CD14-positive monocyte (primary cell): ENCODE measurements at regions not wholly inside any gene's neighbourhood (a gene's known extent, or its start where the extent isn't known, plus 50 kb on each side); places are given as distances from the start of the nearest gene placed in this dataset.

Experiments used
- DNase-seq, 3 donors: peaks; one replicate each; pipeline ENCODE4 v3.0.0-alpha.2; 2011 to 2022
- H2AFZ ChIP-seq: 2 replicates; pipeline ENCODE4 v1.6.0; 2012; ENCODE audit warnings: mild to moderate bottlenecking, low read depth, low read length, inconsistent platforms; ENCODE audit not compliant: insufficient read depth, poor library complexity, severe bottlenecking
- H3K27ac ChIP-seq, 2 donors: 1 replicate in 1 of 2; 2 replicates in 1 of 2; pipeline ENCODE4 v1.5.1; 2012 to 2013; ENCODE audit warnings: low read length in 2 of 2, control low read depth in 1 of 2, inconsistent platforms in 1 of 2, low read depth in 1 of 2, mild to moderate bottlenecking in 1 of 2
- H3K27me3 ChIP-seq, 2 donors: one replicate each; pipeline versions ENCODE4 v1.6.0 to v1.6.1; 2011 to 2013; ENCODE audit warnings: low read length in 2 of 2; ENCODE audit not compliant: control insufficient read depth in 2 of 2, insufficient read depth in 2 of 2
- H3K36me3 ChIP-seq, 2 donors: replicated peaks in 1 of 2; 1 replicate in 1 of 2; 2 replicates in 1 of 2; pipeline versions ENCODE4 v1.5.1 to v1.6.1; 2012 to 2013; ENCODE audit warnings: low read length in 2 of 2, control low read depth in 1 of 2, inconsistent platforms in 1 of 2, mild to moderate bottlenecking in 1 of 2; ENCODE audit not compliant: insufficient read depth in 2 of 2, control insufficient read depth in 1 of 2
- H3K4me1 ChIP-seq, 2 donors: 1 replicate in 1 of 2; 2 replicates in 1 of 2; pipeline versions ENCODE4 v1.5.1 to v1.6.1; 2012 to 2013; ENCODE audit warnings: low read length in 2 of 2, control low read depth in 1 of 2, inconsistent platforms in 1 of 2, mild to moderate bottlenecking in 1 of 2, moderate library complexity in 1 of 2; ENCODE audit not compliant: insufficient read depth in 2 of 2, control insufficient read depth in 1 of 2
- H3K4me2 ChIP-seq: replicated peaks from 2 replicates; pipeline ENCODE3; 2012; ENCODE audit warnings: low read length, moderate library complexity, mild to moderate bottlenecking; ENCODE audit not compliant: poor library complexity, severe bottlenecking; ENCODE audit errors: extremely low read depth
- H3K4me3 ChIP-seq, 3 experiments: fragments of 200-600 bp in 1 of 3; sonication (generic) in 1 of 3; replicated peaks in 1 of 3; 1 replicate in 2 of 3; 2 replicates in 1 of 3; pipeline ENCODE4 v1.5.1; 2011 to 2013; ENCODE audit warnings: low read length in 3 of 3, mild to moderate bottlenecking in 3 of 3, control low read depth in 2 of 3, low read depth in 2 of 3, inconsistent platforms in 1 of 3, moderate library complexity in 1 of 3
- H3K79me2 ChIP-seq: 2 replicates; pipeline ENCODE4 v1.6.0; 2012; ENCODE audit warnings: mild to moderate bottlenecking, control low read depth, inconsistent platforms, low read length, moderate library complexity; ENCODE audit not compliant: insufficient read depth
- H3K9ac ChIP-seq: 2 replicates; pipeline ENCODE4 v1.6.0; 2017; ENCODE audit warnings: low read length, mild to moderate bottlenecking; ENCODE audit not compliant: insufficient read depth, poor library complexity, severe bottlenecking
- H3K9me3 ChIP-seq, 2 donors: replicated peaks in 1 of 2; 1 replicate in 1 of 2; 2 replicates in 1 of 2; pipeline versions ENCODE4 v1.5.1 to v1.6.1; 2012 to 2013; ENCODE audit warnings: low read length in 2 of 2, control low read depth in 1 of 2; ENCODE audit not compliant: control insufficient read depth in 1 of 2, insufficient read depth in 1 of 2
- H4K20me1 ChIP-seq: 2 replicates; pipeline ENCODE4 v1.6.0; 2012; ENCODE audit warnings: mild to moderate bottlenecking, low read length, control low read depth, moderate library complexity; ENCODE audit not compliant: insufficient read depth
- H3K27ac Mint-ChIP-seq, 7 donors: one replicate each; pipeline ENCODE4 v1.8.0; 2020; ENCODE audit warnings: mild to moderate bottlenecking in 7 of 7, mixed read lengths in 7 of 7, moderate library complexity in 6 of 7, inconsistent platforms in 2 of 7
- H3K27me3 Mint-ChIP-seq, 3 donors: one replicate each; pipeline ENCODE4 v1.8.0; 2021 to 2022; ENCODE audit warnings: low read depth in 3 of 3, mild to moderate bottlenecking in 3 of 3, mixed read lengths in 3 of 3, moderate library complexity in 3 of 3, inconsistent platforms in 1 of 3
- H3K36me3 Mint-ChIP-seq, 2 donors: one replicate each; pipeline ENCODE4 v1.8.0; 2020; ENCODE audit warnings: mixed read lengths in 2 of 2, inconsistent platforms in 1 of 2, mild to moderate bottlenecking in 1 of 2
- H3K4me1 Mint-ChIP-seq: one replicate; pipeline ENCODE4 v1.8.0; 2020; ENCODE audit warnings: mild to moderate bottlenecking, mixed read lengths
- H3K4me3 Mint-ChIP-seq, 2 donors: one replicate each; pipeline ENCODE4 v1.8.0; 2020; ENCODE audit warnings: mild to moderate bottlenecking in 2 of 2, mixed read lengths in 2 of 2, moderate library complexity in 1 of 2
- H3K9me3 Mint-ChIP-seq, 7 donors: one replicate each; pipeline ENCODE4 v1.8.0; 2020 to 2022; ENCODE audit warnings: mixed read lengths in 7 of 7, mild to moderate bottlenecking in 6 of 7, moderate library complexity in 6 of 7, inconsistent platforms in 2 of 7
- WGBS: methylation state at CpG from one replicate; pipeline ENCODE4 v1.1.5; 2013; ENCODE audit warnings: missing lambda C conversion rate; ENCODE audit not compliant: insufficient coverage; 5-methylcytosine and 5-hydroxymethylcytosine counted together
- intact Hi-C, 2 donors: fragments of 100-400 bp; cut with micrococcal nuclease; formaldehyde crosslinking; loops; one replicate each; pipeline versions ENCODE4 v1.15.0 to v1.15.1; 2023
- TF ChIP-seq, protein P1 (sequence below): fragments of 200-600 bp; IDR thresholded peaks from one replicate; pipeline ENCODE4 v1.8.0; 2022; ENCODE audit warnings: antibody characterized with exemption, mild to moderate bottlenecking

DNA sequence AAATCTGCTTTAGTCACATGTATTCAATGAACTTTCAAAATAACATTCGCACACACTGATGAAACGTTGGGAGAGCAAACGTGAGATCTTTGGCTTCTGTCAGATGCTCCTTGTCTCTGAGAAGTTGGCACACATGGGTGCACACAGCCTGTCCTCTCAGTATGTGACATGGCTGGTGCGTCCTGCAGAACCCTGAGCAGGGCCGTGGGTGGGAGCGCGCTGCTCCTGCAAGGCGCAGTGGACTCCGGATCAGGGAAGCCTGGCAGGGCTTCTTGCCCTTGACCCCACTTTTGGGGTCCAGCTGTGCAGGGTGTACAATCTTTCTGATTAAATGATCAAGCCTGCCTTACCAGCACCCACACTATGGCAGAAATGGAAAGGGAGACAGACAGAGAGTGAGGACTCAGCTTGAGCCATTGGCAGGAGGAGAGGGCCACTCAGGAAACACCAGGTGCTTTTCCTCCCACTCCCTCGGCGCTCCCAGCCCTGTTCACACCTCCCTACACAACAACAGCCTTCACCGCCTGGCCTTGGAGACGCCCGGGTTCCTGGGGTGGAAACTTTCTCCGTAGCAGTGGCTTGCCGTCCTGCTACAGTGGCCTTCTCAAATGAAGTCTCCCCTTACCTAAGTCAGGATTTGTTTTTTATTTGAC lies 108.4 kb upstream of the SNTG2 start:
- intact Hi-C loops, result no loop called here
- Histone ChIP-seq H3K36me3 (no peaks in the 10 kb centered on the region), H3K4me2 (no peak overlapping the region), H3K27ac (no peak overlapping the region), H4K20me1 (no peaks in the 10 kb centered on the region), H3K4me1 (peaks cover 19 to 28% of the 10 kb centered on the region in 2 donors), H3K9ac (no peak overlapping the region), H2AFZ (no peak overlapping the region), H3K9me3 (peaks cover 0 to 5% of the 10 kb centered on the region in 2 donors), H3K4me3 (no peak overlapping the region), H3K79me2 (no peaks in the 10 kb centered on the region), H3K27me3 (no peaks in the 10 kb centered on the region)
- peaks cover 13% of the 10 kb centered on the region for H3K4me1 Mint-ChIP-seq
- peaks cover 0 to 7% (median 4%) of the 10 kb centered on the region in 7 donors for H3K9me3 Mint-ChIP-seq
- 93% methylated on average over 8 of the region's 16 CpGs for WGBS
- H3K36me3 Mint-ChIP-seq, result no peaks in the 10 kb centered on the region
- peak overlapping the region in 1 of 7 donors; percentile 79 for H3K27ac Mint-ChIP-seq
- H3K27me3 Mint-ChIP-seq, result peaks cover 1 to 6% (median 4%) of the 10 kb centered on the region in 3 donors
- TF ChIP-seq, protein P1, sequence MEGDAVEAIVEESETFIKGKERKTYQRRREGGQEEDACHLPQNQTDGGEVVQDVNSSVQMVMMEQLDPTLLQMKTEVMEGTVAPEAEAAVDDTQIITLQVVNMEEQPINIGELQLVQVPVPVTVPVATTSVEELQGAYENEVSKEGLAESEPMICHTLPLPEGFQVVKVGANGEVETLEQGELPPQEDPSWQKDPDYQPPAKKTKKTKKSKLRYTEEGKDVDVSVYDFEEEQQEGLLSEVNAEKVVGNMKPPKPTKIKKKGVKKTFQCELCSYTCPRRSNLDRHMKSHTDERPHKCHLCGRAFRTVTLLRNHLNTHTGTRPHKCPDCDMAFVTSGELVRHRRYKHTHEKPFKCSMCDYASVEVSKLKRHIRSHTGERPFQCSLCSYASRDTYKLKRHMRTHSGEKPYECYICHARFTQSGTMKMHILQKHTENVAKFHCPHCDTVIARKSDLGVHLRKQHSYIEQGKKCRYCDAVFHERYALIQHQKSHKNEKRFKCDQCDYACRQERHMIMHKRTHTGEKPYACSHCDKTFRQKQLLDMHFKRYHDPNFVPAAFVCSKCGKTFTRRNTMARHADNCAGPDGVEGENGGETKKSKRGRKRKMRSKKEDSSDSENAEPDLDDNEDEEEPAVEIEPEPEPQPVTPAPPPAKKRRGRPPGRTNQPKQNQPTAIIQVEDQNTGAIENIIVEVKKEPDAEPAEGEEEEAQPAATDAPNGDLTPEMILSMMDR, result no peak
- peak overlapping the region in 1 of 2 donors; percentile 15 for H3K4me3 Mint-ChIP-seq
- DNase-seq, result no peak

DNA sequence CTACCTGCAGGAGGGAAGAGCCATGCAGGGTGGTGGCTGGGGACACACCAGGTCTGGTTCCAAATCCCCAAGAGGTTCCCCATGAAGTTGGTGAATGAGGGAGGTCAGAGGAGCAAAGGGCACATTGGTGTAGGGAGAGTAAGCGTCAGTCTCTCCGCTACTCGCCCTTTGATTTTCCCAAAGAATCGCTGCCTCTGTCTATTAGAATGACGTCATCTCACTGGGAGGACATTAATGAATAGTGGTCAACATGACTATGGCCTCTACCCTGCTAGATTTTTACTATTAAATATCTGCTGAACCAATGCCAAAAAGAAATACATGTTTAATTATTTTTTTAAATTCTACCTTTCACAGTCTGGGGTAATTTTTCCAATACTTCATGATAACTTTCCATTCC lies 109.6 kb upstream of the SNTG2 start:
- Histone ChIP-seq H2AFZ (no peak overlapping the region), H3K9ac (no peak overlapping the region), H3K4me1 (peaks cover 19 to 26% of the 10 kb centered on the region in 2 donors), H3K36me3 (no peaks in the 10 kb centered on the region), H4K20me1 (no peaks in the 10 kb centered on the region), H3K79me2 (no peaks in the 10 kb centered on the region), H3K27me3 (no peaks in the 10 kb centered on the region), H3K4me3 (no peak overlapping the region), H3K27ac (no peak overlapping the region), H3K4me2 (no peak overlapping the region), H3K9me3 (no peaks in the 10 kb centered on the region)
- Mint-ChIP-seq H3K27ac (no peak overlapping the region), H3K4me3 (no peak overlapping the region), H3K27me3 (peaks cover 1 to 6% (median 4%) of the 10 kb centered on the region in 3 donors), H3K9me3 (peaks cover 0 to 7% (median 4%) of the 10 kb centered on the region in 7 donors), H3K36me3 (no peaks in the 10 kb centered on the region), H3K4me1 (peaks cover 13% of the 10 kb centered on the region)
- no CpG with 5 or more reads among the region's 5 CpGs for WGBS
- no peak for DNase-seq
- intact Hi-C loops, result no loop called here
- TF ChIP-seq, protein P1, result no peak
